ENCODE measurements at regions not wholly inside any gene's neighbourhood (a gene's known extent, or its start where the extent isn't known, plus 50 kb on each side); places are given as distances from the start of the nearest gene placed in this dataset.

DNA sequence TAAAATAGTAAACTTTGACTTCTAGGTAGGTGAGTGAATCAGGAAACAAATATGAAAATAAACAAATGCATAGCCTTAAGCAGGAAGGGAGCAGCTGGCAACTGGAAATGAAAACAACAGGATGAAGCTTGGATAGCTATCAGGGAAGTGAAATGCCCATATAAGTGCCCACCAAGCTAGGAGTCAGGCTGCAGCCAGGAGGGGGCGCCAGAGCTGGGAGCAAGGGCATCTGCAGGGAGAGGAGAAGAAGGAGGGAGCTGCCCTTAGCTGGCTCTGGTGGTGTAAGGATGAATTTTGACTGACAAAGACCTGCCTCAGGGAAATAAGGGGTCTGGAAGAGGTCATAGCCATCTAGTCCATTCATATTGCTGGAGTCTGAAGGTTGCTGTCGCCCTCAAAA is 298.3 kb downstream of the TDRD15 start:
- H3K36me3 ChIP-seq = no peaks in the 10 kb centered on the region

DNA sequence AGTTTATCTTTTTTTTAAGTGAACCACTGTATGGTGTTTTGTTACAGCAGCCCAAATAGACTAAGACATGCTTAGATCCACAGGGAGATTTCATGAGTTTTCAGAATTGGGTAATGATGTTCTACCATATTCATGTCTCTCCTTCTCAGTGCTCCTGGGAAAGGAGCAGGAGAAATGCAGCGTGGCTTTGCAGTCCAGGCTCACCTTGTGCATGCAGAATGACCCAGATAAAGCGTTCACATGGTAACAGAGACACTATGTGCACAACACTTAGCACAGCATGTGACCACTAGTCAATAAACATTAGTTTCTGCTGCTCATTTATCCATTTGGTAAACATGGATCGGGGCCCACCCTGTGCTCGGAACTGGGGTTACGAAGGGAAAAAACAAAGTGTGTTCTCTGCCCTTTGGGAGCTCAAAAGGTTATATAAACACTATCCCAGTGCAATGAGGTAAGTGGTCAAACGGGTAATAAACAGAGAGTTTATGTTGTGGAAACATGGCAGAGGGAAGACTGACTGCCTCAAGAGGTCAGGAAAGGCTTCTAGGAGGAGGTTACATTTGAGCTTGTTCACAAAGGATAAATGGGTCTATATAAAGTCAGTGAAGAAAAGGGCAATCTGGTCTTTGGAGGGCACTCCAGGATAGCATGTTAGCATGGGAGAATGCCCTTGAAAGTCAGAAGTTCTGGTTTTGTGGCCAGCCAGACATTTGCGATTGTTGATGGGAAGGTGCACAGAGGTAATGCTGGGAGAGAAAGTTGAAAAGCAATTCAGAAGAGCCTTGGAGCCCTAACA is 299.2 kb downstream of the TDRD15 start:
- H3K27me3 ChIP-seq = no peaks in the 10 kb centered on the region
- intact Hi-C loops (cut with DNase I; ENCODE audit: low total_unique reads) = no loop called here
- H3K9me3 ChIP-seq = no peaks in the 10 kb centered on the region
- DNase-seq = no peak
- TF ChIP-seq, protein P1, sequence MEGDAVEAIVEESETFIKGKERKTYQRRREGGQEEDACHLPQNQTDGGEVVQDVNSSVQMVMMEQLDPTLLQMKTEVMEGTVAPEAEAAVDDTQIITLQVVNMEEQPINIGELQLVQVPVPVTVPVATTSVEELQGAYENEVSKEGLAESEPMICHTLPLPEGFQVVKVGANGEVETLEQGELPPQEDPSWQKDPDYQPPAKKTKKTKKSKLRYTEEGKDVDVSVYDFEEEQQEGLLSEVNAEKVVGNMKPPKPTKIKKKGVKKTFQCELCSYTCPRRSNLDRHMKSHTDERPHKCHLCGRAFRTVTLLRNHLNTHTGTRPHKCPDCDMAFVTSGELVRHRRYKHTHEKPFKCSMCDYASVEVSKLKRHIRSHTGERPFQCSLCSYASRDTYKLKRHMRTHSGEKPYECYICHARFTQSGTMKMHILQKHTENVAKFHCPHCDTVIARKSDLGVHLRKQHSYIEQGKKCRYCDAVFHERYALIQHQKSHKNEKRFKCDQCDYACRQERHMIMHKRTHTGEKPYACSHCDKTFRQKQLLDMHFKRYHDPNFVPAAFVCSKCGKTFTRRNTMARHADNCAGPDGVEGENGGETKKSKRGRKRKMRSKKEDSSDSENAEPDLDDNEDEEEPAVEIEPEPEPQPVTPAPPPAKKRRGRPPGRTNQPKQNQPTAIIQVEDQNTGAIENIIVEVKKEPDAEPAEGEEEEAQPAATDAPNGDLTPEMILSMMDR (IDR thresholded peaks at IDR 0.05) = no peak
- no peaks in the 10 kb centered on the region for H3K4me1 ChIP-seq
- no peak overlapping the region for H3K4me3 ChIP-seq
- H3K27ac ChIP-seq = no peak overlapping the region
- no peaks in the 10 kb centered on the region for H3K36me3 ChIP-seq

More for the DNA sequence above, 298.3 kb downstream of the TDRD15 start:
- Histone ChIP-seq H3K4me1 (no peaks in the 10 kb centered on the region), H3K27me3 (no peaks in the 10 kb centered on the region), H3K27ac (no peak overlapping the region), H3K4me3 (no peak overlapping the region), H3K9me3 (no peaks in the 10 kb centered on the region)
- TF ChIP-seq, protein P1 (IDR thresholded peaks at IDR 0.05) = no peak
- intact Hi-C loops (cut with DNase I; ENCODE audit: low total_unique reads) = no loop called here
- DNase-seq = no peak

DNA sequence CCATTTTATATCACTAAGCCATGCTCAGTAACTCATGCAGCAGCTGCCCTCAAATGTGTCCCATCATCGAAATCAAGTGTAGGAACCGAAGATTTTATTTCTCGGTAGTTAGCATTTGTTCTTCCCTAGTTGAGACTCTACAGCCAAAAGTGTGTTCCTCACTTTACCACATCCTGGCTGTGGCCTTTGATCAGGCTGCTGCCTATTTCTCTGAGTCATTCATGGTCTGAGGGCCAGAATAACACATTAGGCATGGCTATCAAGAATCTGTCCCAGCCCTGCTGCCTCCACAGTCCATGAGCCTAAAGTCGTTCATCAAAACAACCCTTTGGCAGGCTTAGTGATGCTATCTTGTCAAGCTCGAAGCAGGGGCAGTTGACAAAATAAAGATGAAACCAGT is 300.1 kb downstream of the TDRD15 start:
- Histone ChIP-seq H3K9me3 (no peaks in the 10 kb centered on the region), H3K27ac (no peak overlapping the region), H3K4me3 (no peak overlapping the region), H3K27me3 (no peaks in the 10 kb centered on the region), H3K4me1 (no peaks in the 10 kb centered on the region), H3K36me3 (no peaks in the 10 kb centered on the region)
- no peak for DNase-seq
- intact Hi-C loops (cut with DNase I; ENCODE audit: low total_unique reads) = no loop called here
- TF ChIP-seq, protein P1 (IDR thresholded peaks at IDR 0.05) = no peak

DNA sequence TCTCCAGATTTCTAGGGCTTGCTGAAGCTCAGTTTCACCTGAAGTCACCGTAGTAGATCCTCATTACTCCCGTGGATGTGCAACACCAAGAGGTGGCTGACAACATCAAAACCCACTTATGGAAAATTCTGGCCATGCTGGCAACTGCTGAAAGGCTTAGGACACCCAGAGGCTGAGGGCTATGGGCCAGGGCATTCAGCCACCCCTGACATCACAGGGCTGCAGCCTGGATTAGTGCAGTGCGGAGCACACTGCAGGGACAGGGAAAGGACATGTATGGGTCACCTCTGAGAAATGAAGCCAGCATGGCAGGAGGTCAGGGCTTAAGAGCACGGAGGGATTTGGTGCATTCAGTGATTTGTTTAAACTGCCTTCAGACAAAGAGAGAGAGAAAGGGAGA is 300.6 kb downstream of the TDRD15 start:
- Histone ChIP-seq H3K27ac (no peak overlapping the region), H3K9me3 (no peaks in the 10 kb centered on the region), H3K4me1 (no peaks in the 10 kb centered on the region), H3K27me3 (no peaks in the 10 kb centered on the region), H3K36me3 (no peaks in the 10 kb centered on the region), H3K4me3 (no peak overlapping the region)
- peak in 1 of 2 donors; percentile 30 for DNase-seq
- intact Hi-C loops (cut with DNase I; ENCODE audit: low total_unique reads) = no loop called here
- TF ChIP-seq, protein P1 (IDR thresholded peaks at IDR 0.05) = no peak

DNA sequence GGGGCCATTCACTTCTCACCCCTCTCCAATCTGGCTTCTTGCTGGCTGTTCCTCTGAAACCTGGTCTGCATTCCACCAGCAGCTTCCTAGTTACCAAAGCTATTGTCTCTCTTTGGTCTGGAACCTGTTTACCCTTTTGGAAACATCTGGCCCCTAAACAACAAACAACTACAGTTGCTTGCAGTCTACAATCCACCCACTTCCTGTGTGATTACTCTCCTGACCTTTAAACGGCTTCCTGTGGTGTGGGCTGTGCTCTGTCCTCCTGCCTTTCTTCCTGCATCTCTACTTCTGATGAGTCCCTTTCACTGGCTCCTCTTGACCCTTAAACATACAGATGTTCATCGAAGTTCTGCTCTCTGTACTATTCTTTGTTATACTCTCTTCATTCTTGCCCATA is 303.8 kb downstream of the TDRD15 start:
- Histone ChIP-seq H3K27ac (no peak overlapping the region), H3K9me3 (no peaks in the 10 kb centered on the region), H3K4me3 (no peak overlapping the region), H3K27me3 (no peaks in the 10 kb centered on the region), H3K36me3 (no peaks in the 10 kb centered on the region), H3K4me1 (no peaks in the 10 kb centered on the region)
- TF ChIP-seq, protein P1 (IDR thresholded peaks at IDR 0.05) = no peak
- intact Hi-C loops (cut with DNase I; ENCODE audit: low total_unique reads) = no loop called here
- no peak for DNase-seq
